B cell (primary cell): ENCODE measurements at regions not wholly inside any gene's neighbourhood (a gene's known extent, or its start where the extent isn't known, plus 50 kb on each side); places are given as distances from the start of the nearest gene placed in this dataset.
"Not testable (repeated sequence)": the region's sequence is repeated elsewhere in the genome, so short reads cannot be mapped to it uniquely, and the experiment has no call there.

ENCODE experiments used
- ATAC-seq: fragments of 200-7000 bp; cut with Tn5 transposase; one replicate; pipeline ENCODE4 v1.10.0; 2021; ENCODE audit warnings: low read depth, mild to moderate bottlenecking, moderate number of reproducible peaks, moderate library complexity
- CTCF ChIA-PET: fragments of 350-600 bp; sonication (Branson Sonifier 250); formaldehyde crosslinking; loops from one replicate; lab custom pipeline; 2021; ENCODE audit warnings: antibody characterized with exemption, inconsistent platforms; lab: Charles Lee
- POLR2A ChIA-PET: fragments of 350-600 bp; sonication (Branson Sonifier 250); formaldehyde crosslinking; loops from one replicate; lab custom pipeline; 2021; ENCODE audit warnings: antibody characterized with exemption; lab: Charles Lee
- DNase-seq: peaks from one replicate; pipeline ENCODE4 v3.0.0; 2013
- H2AFZ ChIP-seq: 2 replicates; pipeline ENCODE4 v1.6.1; 2012; ENCODE audit warnings: mild to moderate bottlenecking, low read depth, low read length; ENCODE audit not compliant: insufficient read depth, poor library complexity, severe bottlenecking
- H3K27ac ChIP-seq, 2 donors: 1 replicate in 1 of 2; 2 replicates in 1 of 2; pipeline ENCODE4 v1.5.1; 2012 to 2013; ENCODE audit warnings: low read length in 2 of 2, mild to moderate bottlenecking in 2 of 2, moderate library complexity in 1 of 2
- H3K27me3 ChIP-seq, 4 experiments: fragments of 200-600 bp in 1 of 4; sonication (generic) in 1 of 4; replicated peaks in 1 of 4; 1 replicate in 2 of 4; 2 replicates in 2 of 4; pipeline versions ENCODE4 v1.6.1 to v1.7.0; 2013 to 2016; ENCODE audit warnings: low read length in 3 of 4, mild to moderate bottlenecking in 2 of 4, mixed read lengths in 1 of 4, moderate library complexity in 1 of 4; ENCODE audit not compliant: insufficient read depth in 4 of 4, control insufficient read depth in 3 of 4; ENCODE audit errors: control extremely low read depth in 1 of 4
- H3K36me3 ChIP-seq, 2 experiments: replicated peaks in 1 of 2; 1 replicate in 1 of 2; 2 replicates in 1 of 2; pipeline versions ENCODE4 v1.6.1 to v1.7.1; 2013; ENCODE audit warnings: low read length in 1 of 2; ENCODE audit not compliant: insufficient read depth in 2 of 2, control insufficient read depth in 1 of 2; ENCODE audit errors: control extremely low read depth in 1 of 2, extremely low read depth in 1 of 2
- H3K4me1 ChIP-seq, 2 donors: fragments of 200-600 bp in 1 of 2; sonication (generic) in 1 of 2; 1 replicate in 1 of 2; 2 replicates in 1 of 2; pipeline versions ENCODE4 v1.5.1 to v1.6.1; 2013 to 2017; ENCODE audit warnings: low read length in 2 of 2; ENCODE audit not compliant: control insufficient read depth in 2 of 2, insufficient read depth in 2 of 2
- H3K4me2 ChIP-seq: replicated peaks from 2 replicates; pipeline ENCODE3; 2012; ENCODE audit warnings: mild to moderate bottlenecking, low read depth, low read length; ENCODE audit not compliant: poor library complexity, severe bottlenecking
- H3K4me3 ChIP-seq, 5 experiments: fragments of 200-600 bp in 1 of 5; sonication (generic) in 1 of 5; 1 replicate in 3 of 5; 2 replicates in 2 of 5; pipeline versions ENCODE4 v1.5.1 to v1.7.0; 2011 to 2016; ENCODE audit warnings: low read length in 4 of 5, mild to moderate bottlenecking in 4 of 5, low read depth in 2 of 5, control low read depth in 1 of 5, moderate library complexity in 1 of 5; ENCODE audit not compliant: insufficient read depth in 1 of 5; ENCODE audit errors: control extremely low read depth in 1 of 5, extremely low read depth in 1 of 5
- H3K79me2 ChIP-seq: fragments of 200-600 bp; sonication (generic); one replicate; pipeline ENCODE4 v1.6.0; 2016; ENCODE audit warnings: low read length; ENCODE audit not compliant: control insufficient read depth, insufficient read depth
- H3K9ac ChIP-seq: fragments of 200-600 bp; sonication (generic); 2 replicates; pipeline ENCODE4 v1.6.1; 2017; ENCODE audit warnings: mild to moderate bottlenecking, low read length, moderate library complexity
- H3K9me3 ChIP-seq, 3 donors: one replicate each; pipeline versions ENCODE4 v1.6.1 to v1.7.1; 2013; ENCODE audit warnings: low read length in 2 of 3; ENCODE audit not compliant: control insufficient read depth in 2 of 3, insufficient read depth in 1 of 3; ENCODE audit errors: control extremely low read depth in 1 of 3
- H4K20me1 ChIP-seq: 2 replicates; pipeline ENCODE4 v1.6.0; 2012; ENCODE audit warnings: mild to moderate bottlenecking, low read length; ENCODE audit not compliant: insufficient read depth, control insufficient read depth, poor library complexity, severe bottlenecking
- H3K27ac Mint-ChIP-seq: one replicate; pipeline ENCODE4 v1.8.0; 2021; ENCODE audit warnings: mixed read lengths
- H3K27me3 Mint-ChIP-seq: one replicate; pipeline ENCODE4 v1.8.0; 2021; ENCODE audit warnings: mixed read lengths
- H3K4me1 Mint-ChIP-seq: one replicate; pipeline ENCODE4 v1.8.0; 2021; ENCODE audit warnings: mixed read lengths
- H3K4me3 Mint-ChIP-seq: one replicate; pipeline ENCODE4 v1.8.0; 2021; ENCODE audit warnings: mixed read lengths
- H3K9me3 Mint-ChIP-seq: one replicate; pipeline ENCODE4 v1.8.0; 2022; ENCODE audit warnings: mixed read lengths; ENCODE audit not compliant: insufficient read depth
- CTCF ChIP-seq: fragments of 200-600 bp; IDR thresholded peaks from one replicate; pipeline ENCODE4 v1.8.0; 2022; ENCODE audit warnings: antibody characterized with exemption, mild to moderate bottlenecking
- EZH2 ChIP-seq: IDR thresholded peaks from 2 replicates; pipeline ENCODE4 v1.6.1; 2012; ENCODE audit warnings: borderline replicate concordance, low read depth, mild to moderate bottlenecking, moderate library complexity, low read length; ENCODE audit not compliant: insufficient read depth, poor library complexity, severe bottlenecking
- WGBS: methylation state at CpG from one replicate; pipeline ENCODE4 v1.1.5; 2013; ENCODE audit warnings: missing lambda C conversion rate; ENCODE audit not compliant: insufficient coverage; 5-methylcytosine and 5-hydroxymethylcytosine counted together
- intact Hi-C: fragments of 100-400 bp; cut with micrococcal nuclease; formaldehyde crosslinking; loops from one replicate; pipeline ENCODE4 v1.10.0; 2022

DNA sequence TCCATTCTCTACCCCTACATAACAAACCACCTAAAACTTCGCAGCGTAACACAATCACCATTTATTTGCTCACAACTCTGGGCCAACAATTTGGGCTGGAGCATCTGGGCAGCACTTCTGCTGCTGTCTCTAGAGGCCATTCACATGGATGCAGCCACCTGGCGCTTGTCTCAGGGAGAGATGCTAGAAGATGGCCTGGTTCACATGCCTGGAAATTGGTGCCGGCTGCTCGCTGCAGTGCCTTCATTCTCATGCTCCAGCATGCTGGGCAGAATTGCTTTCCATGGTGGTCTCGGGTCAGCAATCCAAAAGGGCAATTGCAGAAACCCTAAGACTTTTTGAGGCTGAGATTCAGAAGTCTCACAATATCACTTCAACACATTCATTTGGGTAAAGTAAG lies 157.4 kb downstream of the SUCLG1 start:
- no peak overlapping the region for H3K27ac ChIP-seq
- Mint-ChIP-seq H3K27ac (no peak overlapping the region), H3K9me3 (peaks cover 10% of the 10 kb centered on the region), H3K4me1 (no peaks in the 10 kb centered on the region), H3K4me3 (no peak overlapping the region), H3K27me3 (no peaks in the 10 kb centered on the region)
- ATAC-seq (no peak), DNase-seq (no peak)
- no peak overlapping the region for H3K4me2 ChIP-seq
- no peaks in the 10 kb centered on the region for H4K20me1 ChIP-seq
- intact Hi-C loops = no loop called here
- H2AFZ ChIP-seq = no peak overlapping the region
- H3K36me3 ChIP-seq = no peaks in the 10 kb centered on the region
- POLR2A ChIA-PET = no interaction called here
- H3K9ac ChIP-seq = no peak overlapping the region
- no peaks in the 10 kb centered on the region for H3K4me1 ChIP-seq
- no peaks in the 10 kb centered on the region for H3K27me3 ChIP-seq
- H3K9me3 ChIP-seq = peaks cover 0 to 17% (median 9%) of the 10 kb centered on the region in 3 donors
- H3K79me2 ChIP-seq = no peaks in the 10 kb centered on the region
- CTCF ChIA-PET = no interaction called here
- H3K4me3 ChIP-seq = no peak overlapping the region
- WGBS = 96% methylated on average over 5 of the region's 6 CpGs
- TF ChIP-seq CTCF (no peak), EZH2 (no peak)

DNA sequence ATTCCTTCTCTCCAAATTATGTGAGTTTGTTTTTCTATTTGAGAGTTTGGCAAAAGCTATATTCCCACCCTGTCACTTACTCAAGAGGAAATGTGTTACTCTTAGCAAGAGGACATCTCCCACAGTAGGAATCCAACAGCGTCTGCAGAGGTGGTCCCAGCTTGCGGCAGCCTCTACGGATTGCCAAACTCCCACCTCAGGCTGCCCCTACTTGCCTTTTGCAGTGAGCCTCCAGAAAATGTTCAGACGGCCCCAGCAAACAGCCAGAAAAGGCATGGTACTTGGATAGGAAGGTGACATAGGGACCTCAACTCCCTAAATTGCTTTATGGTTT lies 158.4 kb downstream of the SUCLG1 start:
- Histone ChIP-seq H3K27ac (no peak overlapping the region), H4K20me1 (no peaks in the 10 kb centered on the region), H3K4me2 (no peak overlapping the region), H3K9ac (no peak overlapping the region), H3K4me1 (no peaks in the 10 kb centered on the region), H3K9me3 (peaks cover 0 to 8% (median under 1%) of the 10 kb centered on the region in 3 donors), H3K27me3 (no peaks in the 10 kb centered on the region), H3K4me3 (no peak overlapping the region), H3K79me2 (no peaks in the 10 kb centered on the region), H2AFZ (no peak overlapping the region), H3K36me3 (no peaks in the 10 kb centered on the region)
- no peak overlapping the region for H3K4me3 Mint-ChIP-seq
- ChIA-PET CTCF (no interaction called here), POLR2A (no interaction called here)
- H3K27ac Mint-ChIP-seq = no peak overlapping the region
- H3K9me3 Mint-ChIP-seq = peaks cover 1% of the 10 kb centered on the region
- intact Hi-C loops = no loop called here
- no peaks in the 10 kb centered on the region for H3K27me3 Mint-ChIP-seq
- TF ChIP-seq EZH2 = no peak
- no peak for TF ChIP-seq CTCF
- 90% methylated on average over 4 of the region's 4 CpGs for WGBS
- no peak for DNase-seq
- ATAC-seq = no peak
- no peaks in the 10 kb centered on the region for H3K4me1 Mint-ChIP-seq

GRCh38 chr2:84300001-84300695 lies 158.9 kb downstream of the SUCLG1 start:
- DNase-seq, CTCF ChIA-PET, H3K4me1 Mint-ChIP-seq, ATAC-seq, H3K27me3 Mint-ChIP-seq, H2AFZ ChIP-seq, H3K79me2 ChIP-seq, H3K4me2 ChIP-seq, POLR2A ChIA-PET, H3K27ac ChIP-seq, H3K36me3 ChIP-seq, H3K9me3 ChIP-seq, H3K27me3 ChIP-seq, H3K27ac Mint-ChIP-seq, H3K4me1 ChIP-seq, H3K9ac ChIP-seq, H3K4me3 Mint-ChIP-seq, H4K20me1 ChIP-seq, intact Hi-C loops, H3K9me3 Mint-ChIP-seq, H3K4me3 ChIP-seq: not testable (repeated sequence)
- WGBS = 100% methylated on average over 2 of the region's 8 CpGs
